Astrocyte (in vitro differentiated cells and primary cell): ENCODE measurements at regions not wholly inside any gene's neighbourhood (a gene's known extent, or its start where the extent isn't known, plus 50 kb on each side); places are given as distances from the start of the nearest gene placed in this dataset.

Experiments
- CTCF ChIP-seq: IDR thresholded peaks from 2 replicates; pipeline ENCODE4 v1.5.1; 2011; ENCODE audit warnings: low read depth, mild to moderate bottlenecking, inconsistent platforms, low read length, moderate library complexity; ENCODE audit not compliant: insufficient read depth
- EZH2 ChIP-seq: IDR thresholded peaks from 2 replicates; pipeline ENCODE4 v1.6.1; 2012; ENCODE audit warnings: mild to moderate bottlenecking, low read length, inconsistent platforms; ENCODE audit not compliant: insufficient read depth

- TF ChIP-seq CTCF (no peak), EZH2 (no peak)
These were observed 255.6 kb downstream of the ENGASE start for GRCh38 chr17:79330229-79330628.
